NCI-H1930 (cell line): ENCODE measurements at regions not wholly inside any gene's neighbourhood (a gene's known extent, or its start where the extent isn't known, plus 50 kb on each side); places are given as distances from the start of the nearest gene placed in this dataset.

Experiments used
- DNase-seq, 2 experiments: peaks; one replicate each; lab custom pipeline; 2025; lab: John Stamatoyannopoulos, UW

DNA sequence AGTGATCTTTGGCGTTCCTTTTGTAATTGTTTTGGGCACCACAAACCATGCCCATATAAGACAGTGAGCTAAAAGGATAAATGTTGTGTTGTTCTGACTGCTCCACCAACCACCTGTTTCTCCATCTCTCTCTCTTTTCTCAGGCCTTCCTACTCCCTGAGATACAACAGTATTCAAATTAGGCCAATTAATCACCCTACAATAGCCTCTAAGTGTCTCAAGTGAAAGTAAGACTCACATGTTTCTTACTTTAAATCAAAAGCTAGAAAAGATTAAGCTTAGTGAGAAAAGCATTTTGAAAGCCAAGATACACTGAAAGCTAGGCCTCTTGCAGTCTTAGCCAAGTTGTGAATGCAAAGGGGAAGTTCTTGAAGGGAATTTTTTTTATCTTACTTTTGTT lies 268.8 kb upstream of the NREP start:
- no peak for DNase-seq

DNA sequence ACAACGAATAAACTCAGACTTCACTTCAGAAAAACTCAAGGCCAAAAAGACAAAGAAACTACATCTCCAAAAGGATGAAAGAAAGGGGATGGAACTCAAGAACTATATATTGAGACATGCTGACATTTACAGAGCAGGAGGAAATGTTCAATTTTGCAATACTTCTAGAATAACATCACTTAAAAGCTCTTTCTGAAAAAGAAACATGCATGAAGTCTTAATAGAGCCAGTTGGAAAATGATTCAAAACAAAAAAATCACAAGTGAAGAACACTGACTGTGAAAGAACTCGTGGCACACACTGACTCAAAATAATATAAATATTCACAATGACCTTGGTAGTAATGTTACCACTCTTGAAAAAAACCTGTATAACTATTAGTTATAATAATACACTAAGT lies 267.8 kb upstream of the NREP start:
- DNase-seq: no peak

DNA sequence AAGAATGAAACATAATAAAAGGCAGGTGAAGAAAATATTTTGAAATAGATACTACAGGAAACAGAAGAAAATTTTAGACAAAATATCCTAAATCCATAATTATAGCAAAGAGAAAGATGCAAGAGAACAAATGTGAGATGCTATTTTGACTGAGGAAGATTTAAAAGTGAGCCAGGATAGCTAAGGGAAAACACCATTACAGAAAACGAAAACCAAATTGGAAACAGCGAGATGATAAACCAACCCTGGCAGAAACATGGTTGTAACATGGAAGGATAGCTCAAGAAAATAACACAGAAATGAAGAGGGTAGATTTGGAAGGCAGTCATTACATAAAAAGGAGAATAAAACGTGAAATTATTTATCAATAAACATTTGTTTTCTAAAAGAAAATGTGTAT lies 267.2 kb upstream of the NREP start:
- no peak for DNase-seq

DNA sequence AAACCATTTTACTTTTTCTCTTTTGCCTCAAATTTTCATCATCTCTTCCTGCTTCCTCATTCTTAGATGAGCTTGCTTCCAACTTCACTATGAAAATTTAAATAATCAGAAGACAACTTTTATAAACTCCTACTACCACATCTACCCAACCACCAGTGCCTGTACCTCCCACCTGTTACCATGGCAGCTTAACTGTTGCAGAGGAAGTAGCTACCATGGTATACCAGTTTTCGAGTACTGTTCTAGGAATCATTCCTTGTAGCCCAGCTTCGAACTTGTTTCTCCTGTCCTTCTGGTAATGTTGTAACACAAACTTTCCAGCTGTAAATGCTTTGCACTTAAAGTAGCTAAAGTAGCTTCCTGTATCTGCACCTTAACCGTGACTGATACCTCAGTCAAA lies 266.8 kb upstream of the NREP start:
- DNase-seq: no peak

DNA sequence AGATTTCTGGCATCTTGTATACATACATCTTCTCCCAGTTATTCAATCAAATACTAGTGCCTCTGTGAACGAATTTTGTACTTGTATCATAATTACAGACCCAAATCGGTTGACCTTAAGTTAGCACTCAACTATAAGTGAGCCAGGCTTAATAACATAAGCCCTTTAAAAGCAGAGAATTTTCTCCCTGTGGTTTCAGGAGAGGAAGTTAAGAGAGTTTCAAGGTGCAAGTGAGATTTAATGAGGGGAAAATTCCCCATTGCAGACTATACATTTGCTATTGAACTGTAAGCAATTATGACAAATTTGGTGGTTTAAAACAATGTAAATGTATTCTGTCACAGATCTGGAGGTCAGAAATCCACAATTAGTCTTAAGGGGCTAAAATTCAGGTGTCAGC lies 261.9 kb upstream of the NREP start:
- no peak for DNase-seq

- DNase-seq: no peak
Observed at GRCh38 chr5:112016980-112017379, 260.0 kb upstream of the NREP start.

- DNase-seq: no peak
Observed at GRCh38 chr5:112014783-112015395, 257.9 kb upstream of the NREP start.

- DNase-seq: no peak
Observed at GRCh38 chr5:112013660-112014059, 256.7 kb upstream of the NREP start.

GRCh38 chr5:112012104-112012503 lies 255.1 kb upstream of the NREP start:
- DNase-seq: no peak

GRCh38 chr5:112010475-112010874 lies 253.5 kb upstream of the NREP start:
- DNase-seq: no peak

DNA sequence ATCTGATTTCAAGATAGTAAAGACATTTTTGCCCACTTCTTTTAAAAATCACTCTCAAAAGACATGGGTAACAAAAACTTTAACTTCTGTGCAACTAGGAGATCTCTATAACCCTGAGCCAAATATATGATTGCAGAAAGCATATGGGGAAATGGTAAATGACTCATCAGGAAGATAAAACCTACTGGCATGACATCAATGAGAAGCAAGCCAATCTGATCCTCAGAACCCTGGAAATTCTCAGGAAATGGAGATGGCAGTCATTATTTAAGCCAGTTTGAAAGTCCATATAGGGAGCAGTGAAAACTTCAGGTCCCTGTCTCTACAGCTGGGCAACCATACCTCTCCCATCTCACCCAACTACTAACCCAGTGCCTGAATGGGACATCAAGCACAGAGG lies 249.7 kb upstream of the NREP start:
- DNase-seq: no peak

GRCh38 chr5:112005623-112005930 lies 248.6 kb upstream of the NREP start:
- DNase-seq: no peak

DNA sequence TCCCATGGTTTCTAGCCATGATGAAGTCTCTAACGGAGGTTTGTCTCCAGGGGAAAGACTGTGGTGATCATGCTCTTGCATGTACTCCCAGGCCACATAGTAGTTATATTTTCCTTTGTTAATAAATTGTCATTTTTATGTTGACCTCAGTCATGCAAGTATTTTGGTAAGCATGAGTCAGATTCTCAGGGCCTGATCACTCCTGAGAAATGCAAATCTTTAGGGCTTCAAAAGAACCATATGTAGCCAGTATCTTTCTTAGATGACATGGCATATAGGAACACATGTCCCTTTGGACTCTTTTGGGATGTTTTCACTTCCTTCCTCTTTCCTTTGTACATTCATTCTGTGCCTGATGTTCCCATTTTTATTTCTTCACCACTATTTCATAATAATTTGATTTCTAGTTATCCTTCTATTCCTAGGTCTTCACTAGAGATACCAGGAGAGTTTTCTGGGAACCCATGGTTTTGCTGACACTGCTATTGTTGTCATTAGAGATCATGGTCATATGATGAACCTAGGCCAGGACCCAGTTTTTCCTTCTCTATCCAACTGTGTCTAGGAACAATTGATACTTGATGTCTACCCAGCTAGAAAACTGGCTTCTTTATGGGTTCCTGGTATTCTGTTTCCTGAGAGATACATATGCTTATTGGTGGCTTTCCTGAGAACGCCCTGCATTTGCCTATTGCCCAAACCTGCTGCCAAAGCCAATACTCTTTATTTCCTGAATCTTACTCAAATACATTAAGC lies 248.1 kb upstream of the NREP start:
- no peak for DNase-seq

DNA sequence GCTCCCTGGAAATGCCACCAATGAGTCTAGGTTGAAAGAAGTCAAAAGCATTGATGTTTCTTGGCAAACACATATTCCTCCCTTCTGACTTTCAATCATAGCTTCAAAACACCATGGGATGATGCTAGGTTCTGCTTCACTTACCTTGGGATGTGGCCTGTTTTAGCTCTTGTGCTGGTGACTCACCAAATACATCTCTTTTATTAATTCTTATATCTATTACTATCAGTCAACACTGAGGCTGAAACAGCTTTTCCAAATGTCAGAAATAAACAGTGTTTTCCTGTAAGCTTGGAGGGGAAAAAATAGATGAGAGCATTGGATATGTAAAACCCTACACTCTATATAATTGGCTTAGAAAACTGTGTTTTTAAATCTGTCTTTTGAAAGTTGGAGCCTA lies 245.4 kb upstream of the NREP start:
- DNase-seq: no peak

GRCh38 chr5:111999286-111999685 lies 242.3 kb upstream of the NREP start:
- DNase-seq: no peak

DNA sequence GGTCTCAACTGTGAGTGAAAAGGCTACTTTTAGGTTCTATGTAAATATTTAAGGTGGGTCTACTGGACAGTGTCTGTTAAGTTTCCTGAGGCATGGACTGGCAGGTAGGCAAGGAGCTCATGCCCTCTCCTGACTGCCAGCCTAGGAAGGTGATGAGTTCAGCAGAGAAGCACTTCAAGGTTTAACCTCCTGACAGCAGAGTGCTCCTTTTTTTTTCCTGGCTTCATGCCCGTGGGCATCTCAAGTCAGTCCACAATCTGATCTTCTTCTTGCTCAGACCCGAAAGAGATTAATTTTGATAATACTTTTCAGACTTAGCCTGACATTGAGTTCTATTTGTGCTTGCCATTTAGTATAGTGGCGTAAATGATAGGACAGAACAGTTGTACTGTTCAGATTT lies 241.9 kb upstream of the NREP start:
- DNase-seq: no peak

DNA sequence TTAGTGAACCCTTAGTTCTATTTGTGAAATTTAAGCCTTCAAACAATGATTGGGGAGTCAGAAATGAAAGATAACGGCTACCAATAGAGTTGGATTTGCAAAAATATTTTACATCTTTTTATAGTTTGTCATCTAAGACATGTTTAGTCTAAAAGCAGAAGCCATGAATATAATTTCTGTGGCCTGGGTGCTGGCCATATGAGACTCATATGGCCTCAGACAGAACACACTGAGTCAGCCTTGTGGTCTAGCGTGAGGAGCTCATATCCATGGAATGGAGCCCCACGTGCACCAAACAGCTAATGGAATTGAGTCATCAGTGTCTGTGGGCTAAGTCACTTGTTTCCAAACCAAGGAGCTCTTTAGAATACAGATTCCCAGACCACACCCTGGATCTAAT lies 240.7 kb upstream of the NREP start:
- DNase-seq: no peak

DNA sequence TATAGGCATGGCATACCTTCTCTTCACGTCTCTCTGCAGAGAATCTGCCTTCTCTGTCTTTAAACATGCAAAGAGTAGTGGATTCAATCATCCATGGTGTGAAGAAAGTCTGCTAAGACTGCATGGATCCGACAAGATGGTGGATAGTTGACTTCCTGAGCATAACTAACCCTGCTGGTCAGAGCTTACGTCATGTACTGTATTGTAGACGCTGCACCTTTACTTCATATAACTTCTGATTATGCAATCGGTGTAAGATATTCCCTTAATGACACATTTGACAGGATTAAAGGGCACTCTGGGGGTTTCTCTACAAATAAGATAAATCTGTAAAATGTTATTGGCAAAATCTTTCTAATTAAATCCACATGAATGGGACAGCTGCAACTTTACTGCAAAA lies 240.3 kb upstream of the NREP start:
- no peak for DNase-seq

GRCh38 chr5:111996574-111996973 lies 239.6 kb upstream of the NREP start:
- DNase-seq: no peak

DNA sequence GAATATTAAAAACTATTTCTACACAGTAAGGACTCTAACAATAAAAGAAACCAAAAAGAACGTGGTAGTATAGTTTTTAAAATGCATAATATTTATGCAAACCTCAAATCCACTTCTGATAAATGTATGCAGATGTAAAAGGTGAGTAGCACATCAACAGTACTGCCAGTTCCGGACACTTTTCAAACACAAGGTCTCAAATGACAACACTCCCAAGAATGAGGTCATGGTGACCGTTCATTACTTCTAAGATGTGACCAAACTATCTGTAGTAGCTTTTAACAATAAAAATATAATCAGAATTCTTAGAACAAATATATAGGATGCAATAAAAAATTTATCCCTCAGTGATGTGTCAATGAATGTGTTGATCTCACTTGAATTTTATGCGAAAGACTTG lies 238.7 kb upstream of the NREP start:
- no peak for DNase-seq

DNA sequence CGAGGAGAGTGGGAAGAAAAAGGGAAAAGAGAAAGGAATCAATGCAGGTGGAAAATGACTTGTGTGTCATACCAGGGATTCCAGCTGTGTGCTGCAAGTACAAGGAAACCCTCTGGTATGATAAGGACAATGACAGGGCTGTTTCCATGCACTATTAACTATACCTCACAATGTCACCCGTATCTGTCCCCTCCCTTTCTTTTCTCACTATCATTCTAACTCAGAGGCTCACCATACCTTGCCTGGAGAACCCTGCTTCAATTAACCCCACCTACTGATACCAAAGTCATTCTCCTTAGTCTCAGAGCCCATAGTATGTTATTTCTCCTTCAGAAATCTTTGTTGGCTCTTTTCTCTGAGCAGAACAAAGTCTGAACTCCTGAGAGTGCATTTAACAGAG lies 236.2 kb upstream of the NREP start:
- DNase-seq: no peak

- no peak for DNase-seq
Observed at GRCh38 chr5:111984044-111984443, 227.1 kb upstream of the NREP start.

DNA sequence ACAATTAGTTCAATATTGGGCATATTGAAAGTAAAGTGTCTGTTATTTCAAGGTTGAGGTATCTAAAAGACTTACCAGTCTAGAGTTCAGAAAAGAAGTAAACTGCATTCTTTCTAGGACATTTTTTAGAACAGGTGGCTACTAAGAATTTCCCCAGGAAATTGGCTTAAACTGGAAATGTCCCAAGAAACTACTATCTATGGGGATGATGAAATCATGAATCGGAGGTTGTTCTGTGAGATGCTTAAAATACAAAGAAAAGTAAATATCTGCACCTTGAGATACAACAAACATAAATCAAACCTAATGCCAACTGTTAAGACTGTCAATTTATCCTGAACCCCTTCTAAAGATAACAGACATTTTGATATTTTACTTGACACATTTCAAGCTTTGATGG lies 226.5 kb upstream of the NREP start:
- DNase-seq: no peak

- no peak for DNase-seq
Observed at GRCh38 chr5:111977436-111977829, 220.4 kb upstream of the NREP start.
